GM18867 (cell line): ENCODE measurements at regions not wholly inside any gene's neighbourhood (a gene's known extent, or its start where the extent isn't known, plus 50 kb on each side); places are given as distances from the start of the nearest gene placed in this dataset.

ENCODE experiments used
- ATAC-seq: cut with Tn5 transposase; IDR thresholded peaks from one replicate; pipeline ENCODE4 v1.9.1; 2021; ENCODE audit warnings: mild to moderate bottlenecking, moderate library complexity; ENCODE audit not compliant: unreplicated experiment

GRCh38 chr2:201968476-201968875, 65.2 kb upstream of the FZD7 start:
- ATAC-seq = no peak

GRCh38 chr2:201969241-201969937, 64.3 kb upstream of the FZD7 start:
- ATAC-seq = no peak

GRCh38 chr2:201969938-201970785, 63.5 kb upstream of the FZD7 start:
- no peak for ATAC-seq

- ATAC-seq = no peak
Measured at GRCh38 chr2:201970786-201971108, 62.9 kb upstream of the FZD7 start.

- no peak for ATAC-seq
Measured at GRCh38 chr2:201971531-201972228, 62.0 kb upstream of the FZD7 start.

GRCh38 chr2:201972621-201973255, 60.9 kb upstream of the FZD7 start:
- ATAC-seq = no peak

GRCh38 chr2:201973305-201973928, 60.2 kb upstream of the FZD7 start:
- ATAC-seq = no peak

- ATAC-seq = no peak
Measured at GRCh38 chr2:201974171-201975100, 59.2 kb upstream of the FZD7 start.

GRCh38 chr2:201975434-201975833, 58.2 kb upstream of the FZD7 start:
- ATAC-seq = no peak

GRCh38 chr2:201975964-201976612, 57.6 kb upstream of the FZD7 start:
- no peak for ATAC-seq

GRCh38 chr2:201977651-201978050, 56.0 kb upstream of the FZD7 start:
- ATAC-seq = no peak

- no peak for ATAC-seq
Measured at GRCh38 chr2:201978333-201978732, 55.3 kb upstream of the FZD7 start.

- ATAC-seq = no peak
Measured at GRCh38 chr2:201978986-201979385, 54.7 kb upstream of the FZD7 start.

- ATAC-seq = peak; percentile 73
Measured at GRCh38 chr2:201980389-201980821, 53.2 kb upstream of the FZD7 start.

GRCh38 chr2:201980946-201981345, 52.7 kb upstream of the FZD7 start:
- ATAC-seq = no peak

- ATAC-seq = no peak
Measured at GRCh38 chr2:201983174-201983573, 50.5 kb upstream of the FZD7 start.

GRCh38 chr2:201983800-201984199, 49.9 kb upstream of the FZD7 start:
- no peak for ATAC-seq
